Mesenchymal stem cell (in vitro differentiated cells and primary cell): ENCODE measurements at regions not wholly inside any gene's neighbourhood (a gene's known extent, or its start where the extent isn't known, plus 50 kb on each side); places are given as distances from the start of the nearest gene placed in this dataset.

Source experiments
- DNase-seq: peaks from one replicate; pipeline ENCODE4 v3.0.0-alpha.2; 2013
- H2AFZ ChIP-seq: one replicate; pipeline ENCODE4 v1.6.1; 2013; ENCODE audit warnings: low read depth, mild to moderate bottlenecking, control low read depth, inconsistent platforms, low read length, moderate library complexity
- H2AK5ac ChIP-seq: 2 replicates; pipeline ENCODE4 v1.6.1; 2013; ENCODE audit warnings: low read length, moderate library complexity, mild to moderate bottlenecking, inconsistent platforms; ENCODE audit not compliant: severe bottlenecking
- H2BK120ac ChIP-seq: one replicate; pipeline ENCODE4 v1.6.1; 2013; ENCODE audit warnings: low read depth, mild to moderate bottlenecking, inconsistent platforms, low read length, moderate library complexity
- H2BK12ac ChIP-seq, 2 experiments: one replicate each; pipeline ENCODE4 v1.6.1; 2013; ENCODE audit warnings: inconsistent platforms in 2 of 2, low read length in 2 of 2, mild to moderate bottlenecking in 2 of 2, moderate library complexity in 2 of 2, control low read depth in 1 of 2
- H2BK15ac ChIP-seq: one replicate; pipeline ENCODE4 v1.6.1; 2013; ENCODE audit warnings: mild to moderate bottlenecking, low read depth, inconsistent platforms; ENCODE audit not compliant: poor library complexity, severe bottlenecking
- H2BK5ac ChIP-seq: 2 replicates; pipeline ENCODE4 v1.6.1; 2013; ENCODE audit warnings: low read depth, mild to moderate bottlenecking, low read length, control low read depth, inconsistent platforms; ENCODE audit not compliant: poor library complexity, severe bottlenecking
- H3K14ac ChIP-seq, 2 experiments: one replicate each; pipeline ENCODE4 v1.6.1; 2013; ENCODE audit warnings: inconsistent platforms in 2 of 2, low read length in 2 of 2, control low read depth in 1 of 2, mild to moderate bottlenecking in 1 of 2, moderate library complexity in 1 of 2
- H3K18ac ChIP-seq, 2 experiments: one replicate each; pipeline ENCODE4 v1.6.1; 2013; ENCODE audit warnings: inconsistent platforms in 2 of 2, low read length in 2 of 2, control low read depth in 1 of 2, low read depth in 1 of 2, mild to moderate bottlenecking in 1 of 2
- H3K23ac ChIP-seq, 2 experiments: one replicate each; pipeline ENCODE4 v1.6.1; 2013; ENCODE audit warnings: inconsistent platforms in 2 of 2, low read length in 2 of 2, mild to moderate bottlenecking in 2 of 2, moderate library complexity in 2 of 2, control low read depth in 1 of 2
- H3K27ac ChIP-seq: 2 replicates; pipeline ENCODE4 v1.5.1; 2013; ENCODE audit warnings: mild to moderate bottlenecking, moderate library complexity, low read length, control low read depth, inconsistent platforms; ENCODE audit not compliant: poor library complexity, severe bottlenecking
- H3K27me3 ChIP-seq, 2 experiments: 2 replicates each; pipeline versions ENCODE4 v1.6.1 to v1.7.0; 2013; ENCODE audit warnings: low read length in 2 of 2, mild to moderate bottlenecking in 2 of 2, moderate library complexity in 2 of 2, control low read depth in 1 of 2, inconsistent platforms in 1 of 2; ENCODE audit not compliant: control insufficient read depth in 1 of 2, insufficient read depth in 1 of 2
- H3K36me3 ChIP-seq, 2 experiments: 2 replicates each; pipeline versions ENCODE4 v1.6.1 to v1.7.0; 2013; ENCODE audit warnings: low read length in 2 of 2, control low read depth in 1 of 2, inconsistent platforms in 1 of 2, low read depth in 1 of 2, mild to moderate bottlenecking in 1 of 2; ENCODE audit not compliant: insufficient read depth in 2 of 2, control insufficient read depth in 1 of 2
- H3K4ac ChIP-seq, 2 experiments: one replicate each; pipeline ENCODE4 v1.6.1; 2013; ENCODE audit warnings: inconsistent platforms in 2 of 2, low read length in 2 of 2, mild to moderate bottlenecking in 2 of 2, moderate library complexity in 2 of 2, control low read depth in 1 of 2, low read depth in 1 of 2
- H3K4me1 ChIP-seq: 2 replicates; pipeline ENCODE4 v1.6.1; 2013; ENCODE audit warnings: low read depth, low read length, control low read depth; ENCODE audit not compliant: control insufficient read depth, insufficient read depth
- H3K4me2 ChIP-seq: 2 replicates; pipeline ENCODE4 v1.6.1; 2013; ENCODE audit warnings: low read length, mild to moderate bottlenecking, inconsistent platforms; ENCODE audit not compliant: poor library complexity, severe bottlenecking
- H3K4me3 ChIP-seq, 2 experiments: 2 replicates each; pipeline versions ENCODE4 v1.5.1 to v1.7.0; 2013; ENCODE audit warnings: low read length in 2 of 2, mild to moderate bottlenecking in 2 of 2, control low read depth in 1 of 2, low read depth in 1 of 2; ENCODE audit not compliant: insufficient read depth in 1 of 2
- H3K79me1 ChIP-seq: replicated peaks from 2 replicates; pipeline ENCODE4 v1.6.1; 2013; ENCODE audit warnings: mild to moderate bottlenecking, control low read depth, low read length, inconsistent platforms; ENCODE audit not compliant: poor library complexity, severe bottlenecking
- H3K9ac ChIP-seq: 2 replicates; pipeline ENCODE4 v1.7.0; 2013; ENCODE audit warnings: mild to moderate bottlenecking, low read length, moderate library complexity
- H3K9me3 ChIP-seq: 2 replicates; pipeline ENCODE4 v1.7.0; 2013; ENCODE audit warnings: mild to moderate bottlenecking, low read length; ENCODE audit not compliant: control insufficient read depth
- H4K8ac ChIP-seq: one replicate; pipeline ENCODE4 v1.6.1; 2013; ENCODE audit warnings: inconsistent platforms, mild to moderate bottlenecking, low read length, moderate library complexity
- H4K91ac ChIP-seq: one replicate; pipeline ENCODE4 v1.6.1; 2013; ENCODE audit warnings: mild to moderate bottlenecking, low read length, inconsistent platforms
- WGBS: methylation state at CpG from one replicate; pipeline ENCODE4 v1.1.7; 2013; ENCODE audit warnings: mixed read lengths; 5-methylcytosine and 5-hydroxymethylcytosine counted together

DNA sequence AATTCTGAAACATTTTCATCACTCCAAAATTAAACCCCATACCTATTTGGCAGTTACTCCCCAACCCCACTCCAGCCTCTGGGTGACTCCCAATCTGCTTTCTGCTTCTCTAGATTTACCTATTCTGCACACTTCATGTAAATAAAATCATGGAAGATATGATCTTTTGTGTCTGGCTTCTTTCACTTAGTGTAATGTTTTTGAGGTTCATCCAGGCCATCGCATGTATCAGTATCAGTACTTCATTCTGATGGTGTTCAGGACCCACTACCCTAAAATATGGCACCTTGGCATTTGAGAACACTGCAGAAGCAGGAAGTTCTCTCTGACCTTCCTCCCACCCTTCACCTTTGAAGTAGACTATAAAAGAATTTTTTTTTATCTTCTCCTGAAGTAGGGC is 78.7 kb upstream of the SLC25A26 start:
- Histone ChIP-seq H3K27me3 (no peaks in the 10 kb centered on the region), H3K18ac (no peak overlapping the region)

DNA sequence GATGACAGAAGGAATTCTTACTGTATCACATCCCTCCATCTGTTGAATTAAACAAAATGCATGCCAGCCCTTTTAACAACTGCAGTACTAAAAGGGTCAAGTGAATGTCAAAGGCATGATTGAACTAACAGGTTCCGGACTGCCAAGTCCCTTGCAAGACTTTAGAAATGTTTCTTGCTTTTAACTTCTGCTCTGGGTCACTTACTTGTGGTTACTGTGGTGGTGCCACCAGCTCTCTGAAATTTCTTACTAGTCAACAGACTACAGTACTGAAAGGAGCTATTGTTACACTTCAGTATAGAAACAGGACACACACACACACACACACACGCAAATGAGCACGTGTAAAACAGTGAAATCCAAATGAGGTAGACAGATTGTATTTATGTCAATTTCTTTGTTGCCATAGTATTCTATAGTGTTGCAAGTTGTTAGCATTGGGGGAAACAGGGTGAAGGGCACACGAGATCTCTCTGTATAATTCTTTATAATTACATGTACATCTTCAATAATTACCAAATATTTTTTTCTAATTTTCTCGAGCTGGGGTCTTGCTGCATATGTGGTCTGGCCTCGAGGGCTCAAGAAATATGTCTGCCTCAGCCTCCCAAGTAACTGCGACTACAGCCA is 79.9 kb upstream of the SLC25A26 start:
- Histone ChIP-seq H3K4me2 (no peak overlapping the region), H3K4me1 (no peaks in the 10 kb centered on the region), H3K9ac (no peak overlapping the region), H3K18ac (no peak overlapping the region), H2BK15ac (no peak overlapping the region), H3K27me3 (no peaks in the 10 kb centered on the region), H3K23ac (no peak overlapping the region), H3K9me3 (no peaks in the 10 kb centered on the region), H3K27ac (no peak overlapping the region), H2AFZ (no peak overlapping the region), H4K91ac (no peak overlapping the region), H2AK5ac (no peak overlapping the region), H3K4me3 (no peak overlapping the region), H3K79me1 (no peaks in the 10 kb centered on the region), H4K8ac (no peak overlapping the region), H3K36me3 (no peaks in the 10 kb centered on the region), H2BK12ac (no peak overlapping the region), H3K14ac (no peak overlapping the region), H2BK5ac (no peak overlapping the region), H2BK120ac (no peak overlapping the region), H3K4ac (no peak overlapping the region)
- WGBS: 67% methylated on average over 4 of the region's 7 CpGs
- peak; percentile 16 for DNase-seq

More for the DNA sequence above, 78.7 kb upstream of the SLC25A26 start:
- H2BK120ac ChIP-seq: no peak overlapping the region
- no peaks in the 10 kb centered on the region for H3K79me1 ChIP-seq
- H4K91ac ChIP-seq: no peak overlapping the region
- H2BK12ac ChIP-seq: no peak overlapping the region
- 100% methylated on average over 1 of the region's 1 CpG for WGBS
- H4K8ac ChIP-seq: no peak overlapping the region
- H3K36me3 ChIP-seq: no peaks in the 10 kb centered on the region
- H3K9me3 ChIP-seq: no peaks in the 10 kb centered on the region
- H2AFZ ChIP-seq: no peak overlapping the region
- H3K4me3 ChIP-seq: no peak overlapping the region
- no peak overlapping the region for H2BK5ac ChIP-seq
- no peak for DNase-seq
- no peak overlapping the region for H2AK5ac ChIP-seq
- H3K4me1 ChIP-seq: no peaks in the 10 kb centered on the region
- H3K4me2 ChIP-seq: no peak overlapping the region
- H3K14ac ChIP-seq: no peak overlapping the region
- no peak overlapping the region for H3K23ac ChIP-seq
- no peak overlapping the region for H3K27ac ChIP-seq
- no peak overlapping the region for H3K9ac ChIP-seq
- no peak overlapping the region for H2BK15ac ChIP-seq
- no peak overlapping the region for H3K4ac ChIP-seq

DNA sequence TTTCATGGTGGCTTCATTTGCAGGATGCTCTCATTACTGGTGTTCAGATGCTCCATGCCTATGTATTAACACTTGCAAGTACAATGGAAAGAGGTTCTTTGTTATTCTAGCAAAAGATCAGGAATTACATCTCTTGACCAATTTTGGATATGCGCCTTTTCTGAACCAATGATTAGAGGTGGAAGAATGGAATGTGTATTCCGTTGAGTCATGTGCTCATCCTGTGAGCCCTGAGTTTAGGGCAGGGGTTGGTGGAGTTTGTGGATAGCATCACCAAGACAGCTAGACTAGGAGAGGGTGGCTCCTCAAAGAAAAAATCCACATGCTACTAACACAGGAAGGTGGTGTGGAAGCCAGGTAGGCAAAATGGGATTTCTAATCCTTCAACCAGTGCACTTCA is 80.7 kb upstream of the SLC25A26 start:
- Histone ChIP-seq H3K4ac (no peak overlapping the region), H3K36me3 (no peaks in the 10 kb centered on the region), H2AFZ (no peak overlapping the region), H3K27ac (no peak overlapping the region), H2BK120ac (no peak overlapping the region), H3K14ac (no peak overlapping the region), H4K8ac (no peak overlapping the region), H3K27me3 (no peaks in the 10 kb centered on the region), H3K18ac (no peak overlapping the region), H2BK5ac (no peak overlapping the region), H2BK15ac (no peak overlapping the region), H3K4me3 (no peak overlapping the region), H3K79me1 (no peaks in the 10 kb centered on the region), H3K4me1 (no peaks in the 10 kb centered on the region), H2AK5ac (no peak overlapping the region), H3K23ac (no peak overlapping the region), H2BK12ac (no peak overlapping the region), H3K9ac (no peak overlapping the region), H3K4me2 (no peak overlapping the region), H4K91ac (no peak overlapping the region), H3K9me3 (no peaks in the 10 kb centered on the region)
- 52% methylated on average over 2 of the region's 2 CpGs for WGBS
- DNase-seq: no peak

DNA sequence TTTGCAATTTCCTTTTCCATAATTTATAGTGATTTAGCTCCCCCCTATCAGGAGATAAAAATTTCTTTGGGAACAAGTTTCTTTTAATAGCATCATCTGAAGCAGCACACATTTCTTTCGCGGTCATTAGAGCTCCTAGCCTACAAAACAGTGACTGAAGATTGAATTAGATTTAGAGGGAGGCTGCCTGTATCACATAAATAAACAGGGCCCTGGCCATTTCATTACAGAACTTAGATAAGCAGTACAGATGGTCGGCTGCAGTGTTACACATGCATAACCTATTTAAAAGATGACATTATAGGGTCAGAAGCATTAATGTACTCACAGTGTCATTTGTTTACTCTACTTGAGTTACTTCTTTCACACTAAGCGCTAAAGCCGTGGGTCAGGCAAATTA is 81.4 kb upstream of the SLC25A26 start:
- H3K4ac ChIP-seq: no peak overlapping the region
- no peaks in the 10 kb centered on the region for H3K36me3 ChIP-seq
- no peak overlapping the region for H2BK5ac ChIP-seq
- H3K18ac ChIP-seq: no peak overlapping the region
- H2AK5ac ChIP-seq: no peak overlapping the region
- no peak overlapping the region for H2BK12ac ChIP-seq
- no peak overlapping the region for H2BK120ac ChIP-seq
- no peak overlapping the region for H3K4me2 ChIP-seq
- H2BK15ac ChIP-seq: no peak overlapping the region
- no peak overlapping the region for H3K27ac ChIP-seq
- no peak overlapping the region for H3K23ac ChIP-seq
- H3K9me3 ChIP-seq: no peaks in the 10 kb centered on the region
- H3K4me1 ChIP-seq: no peaks in the 10 kb centered on the region
- no peak for DNase-seq
- no peak overlapping the region for H3K14ac ChIP-seq
- H3K79me1 ChIP-seq: no peaks in the 10 kb centered on the region
- no peak overlapping the region for H4K8ac ChIP-seq
- H2AFZ ChIP-seq: no peak overlapping the region
- no peak overlapping the region for H3K4me3 ChIP-seq
- no peak overlapping the region for H3K9ac ChIP-seq
- H3K27me3 ChIP-seq: no peaks in the 10 kb centered on the region
- 100% methylated on average over 2 of the region's 5 CpGs for WGBS
- no peak overlapping the region for H4K91ac ChIP-seq
